SHP77 (cell line): ENCODE measurements at regions not wholly inside any gene's neighbourhood (a gene's known extent, or its start where the extent isn't known, plus 50 kb on each side); places are given as distances from the start of the nearest gene placed in this dataset.

Experiments used
- DNase-seq, 2 experiments: peaks; one replicate each; lab custom pipeline; 2025; lab: John Stamatoyannopoulos, UW

GRCh38 chr6:11925805-11926204 is 86.3 kb upstream of the HIVEP1 start:
- no peak for DNase-seq

- DNase-seq = no peak
These were observed 88.5 kb upstream of the HIVEP1 start for GRCh38 chr6:11923621-11924020.

GRCh38 chr6:11922901-11923300 is 89.2 kb upstream of the HIVEP1 start:
- no peak for DNase-seq

- DNase-seq = no peak
These were observed 90.4 kb upstream of the HIVEP1 start for GRCh38 chr6:11921751-11922150.

- no peak for DNase-seq
These were observed 91.1 kb upstream of the HIVEP1 start for GRCh38 chr6:11921017-11921438.

- DNase-seq = no peak
These were observed 91.5 kb upstream of the HIVEP1 start for GRCh38 chr6:11920566-11920965.

GRCh38 chr6:11919771-11920440 is 92.2 kb upstream of the HIVEP1 start:
- DNase-seq = no peak

- DNase-seq = no peak
These were observed 93.1 kb upstream of the HIVEP1 start for GRCh38 chr6:11918739-11919605.

GRCh38 chr6:11917951-11918738 is 94.0 kb upstream of the HIVEP1 start:
- no peak for DNase-seq

GRCh38 chr6:11912420-11912819 is 99.7 kb upstream of the HIVEP1 start:
- DNase-seq = no peak

GRCh38 chr6:11911538-11911937 is 100.6 kb upstream of the HIVEP1 start:
- no peak for DNase-seq

GRCh38 chr6:11909696-11910132 is 102.4 kb upstream of the HIVEP1 start:
- no peak for DNase-seq

- no peak for DNase-seq
These were observed 103.5 kb upstream of the HIVEP1 start for GRCh38 chr6:11908436-11909105.

- DNase-seq = no peak
These were observed 108.5 kb upstream of the HIVEP1 start for GRCh38 chr6:11903645-11904044.

- DNase-seq = no peak
These were observed 109.6 kb upstream of the HIVEP1 start for GRCh38 chr6:11902527-11902926.

- no peak for DNase-seq
These were observed 111.2 kb upstream of the HIVEP1 start for GRCh38 chr6:11900662-11901598.

- no peak for DNase-seq
These were observed 112.5 kb upstream of the HIVEP1 start for GRCh38 chr6:11899645-11900044.

GRCh38 chr6:11894212-11894611 is 115.6 kb upstream of the ADTRP start:
- DNase-seq = no peak

- DNase-seq = no peak
These were observed 112.9 kb upstream of the ADTRP start for GRCh38 chr6:11891547-11891946.

- DNase-seq = no peak
These were observed 112.2 kb upstream of the ADTRP start for GRCh38 chr6:11890849-11891248.

- DNase-seq = no peak
These were observed 111.6 kb upstream of the ADTRP start for GRCh38 chr6:11890209-11890608.
